GM23338 (cell line): ENCODE measurements at regions not wholly inside any gene's neighbourhood (a gene's known extent, or its start where the extent isn't known, plus 50 kb on each side); places are given as distances from the start of the nearest gene placed in this dataset.

Experiments
- ATAC-seq: fragments of 200-7000 bp; cut with Tn5 transposase; 3 replicates; pipeline ENCODE4 v1.9.1; 2020
- DNase-seq: peaks from one replicate; pipeline ENCODE4 v3.0.0-alpha.2; 2015; ENCODE audit warnings: low spot score
- H2AFZ ChIP-seq: fragments of 200-600 bp; sonication (generic); 2 replicates; pipeline ENCODE4 v1.8.0; 2016; ENCODE audit warnings: antibody characterized with exemption, mild to moderate bottlenecking, moderate library complexity
- H3F3A ChIP-seq: fragments of 200-600 bp; sonication (generic); replicated peaks from 2 replicates; pipeline ENCODE4 v1.8.0; 2017; ENCODE audit warnings: antibody characterized with exemption, mixed run types, low read depth
- H3K27ac ChIP-seq: fragments of 200-600 bp; sonication (generic); 2 replicates; pipeline ENCODE4 v1.6.1; 2016; ENCODE audit warnings: low read depth
- H3K27me3 ChIP-seq: fragments of 200-600 bp; sonication (generic); 2 replicates; pipeline ENCODE4 v1.8.0; 2016; ENCODE audit warnings: mild to moderate bottlenecking, mixed run types, moderate library complexity; ENCODE audit not compliant: insufficient read depth
- H3K36me3 ChIP-seq: fragments of 200-600 bp; sonication (generic); 2 replicates; pipeline ENCODE4 v1.8.0; 2016; ENCODE audit warnings: mild to moderate bottlenecking; ENCODE audit not compliant: insufficient read depth
- H3K4me1 ChIP-seq: fragments of 200-600 bp; sonication (generic); 2 replicates; pipeline ENCODE4 v1.8.0; 2016; ENCODE audit warnings: mild to moderate bottlenecking, moderate library complexity; ENCODE audit not compliant: insufficient read depth
- H3K4me2 ChIP-seq: fragments of 200-600 bp; sonication (generic); 2 replicates; pipeline ENCODE4 v1.7.1; 2017; ENCODE audit warnings: mixed run types
- H3K4me3 ChIP-seq: fragments of 200-600 bp; sonication (generic); 2 replicates; pipeline ENCODE4 v1.6.1; 2016; ENCODE audit warnings: mixed run types
- H3K79me2 ChIP-seq: fragments of 200-600 bp; sonication (generic); replicated peaks from 2 replicates; pipeline ENCODE4 v1.8.0; 2017; ENCODE audit warnings: mild to moderate bottlenecking; ENCODE audit not compliant: insufficient read depth
- H3K9me2 ChIP-seq: fragments of 200-600 bp; sonication (generic); 2 replicates; pipeline ENCODE4 v1.8.0; 2017; ENCODE audit not compliant: insufficient read depth
- H4K20me1 ChIP-seq: fragments of 200-600 bp; sonication (generic); replicated peaks from 2 replicates; pipeline ENCODE4 v1.8.0; 2017; ENCODE audit warnings: mild to moderate bottlenecking; ENCODE audit not compliant: insufficient read depth
- H3K27ac Mint-ChIP-seq: 2 replicates; pipeline ENCODE4 v1.8.0; 2020; ENCODE audit warnings: inconsistent platforms, mild to moderate bottlenecking, moderate library complexity, mixed read lengths
- H3K27me3 Mint-ChIP-seq: 3 replicates; pipeline ENCODE4 v1.8.0; 2022; ENCODE audit warnings: low read depth, mild to moderate bottlenecking, moderate library complexity, mixed read lengths, inconsistent platforms; ENCODE audit not compliant: insufficient read depth, poor library complexity
- H3K36me3 Mint-ChIP-seq: 3 replicates; pipeline ENCODE4 v1.8.0; 2021; ENCODE audit warnings: low read depth, mild to moderate bottlenecking, inconsistent platforms, moderate library complexity, mixed read lengths
- H3K4me1 Mint-ChIP-seq: 3 replicates; pipeline ENCODE4 v1.8.0; 2020; ENCODE audit warnings: mild to moderate bottlenecking, inconsistent platforms, mixed read lengths
- H3K4me3 Mint-ChIP-seq: 3 replicates; pipeline ENCODE4 v1.8.0; 2021; ENCODE audit warnings: moderate library complexity, mild to moderate bottlenecking, inconsistent platforms, mixed read lengths
- H3K9me3 Mint-ChIP-seq: 3 replicates; pipeline ENCODE4 v1.8.0; 2020; ENCODE audit warnings: moderate library complexity, mild to moderate bottlenecking, inconsistent platforms, mixed read lengths
- CREB1 ChIP-seq: fragments of 250-450 bp; sonication (Bioruptor Pico); IDR thresholded peaks from 2 replicates; pipeline ENCODE4 v1.5.0; 2020; ENCODE audit warnings: low read depth, mild to moderate bottlenecking, moderate library complexity
- CTCF ChIP-seq, 2 experiments: fragments of 200-600 bp in 1 of 2; sonication (generic) in 1 of 2; conservative IDR thresholded peaks; 2 replicates each; pipeline versions ENCODE4 v1.5.1 to v1.6.1; 2016 to 2017; ENCODE audit warnings: antibody characterized with exemption in 2 of 2, low read depth in 2 of 2, mild to moderate bottlenecking in 2 of 2, moderate library complexity in 1 of 2
- EZH2 ChIP-seq: fragments of 200-600 bp; sonication (generic); IDR thresholded peaks from one replicate; pipeline ENCODE4 v1.8.0; 2017; ENCODE audit warnings: antibody characterized with exemption, mild to moderate bottlenecking, low read depth; ENCODE audit not compliant: unreplicated experiment
- JUNB ChIP-seq: IDR thresholded peaks from one replicate; pipeline ENCODE4 v1.6.1; 2016; ENCODE audit warnings: antibody characterized with exemption; ENCODE audit not compliant: unreplicated experiment
- NANOG ChIP-seq: IDR thresholded peaks from 2 replicates; pipeline ENCODE4 v1.6.1; 2016; ENCODE audit warnings: antibody characterized with exemption, borderline replicate concordance
- POLR2AphosphoS5 ChIP-seq: IDR thresholded peaks from 2 replicates; pipeline ENCODE4 v1.6.1; 2016; ENCODE audit warnings: antibody characterized with exemption, low read depth
- REST ChIP-seq: IDR thresholded peaks from one replicate; pipeline ENCODE4 v1.6.1; 2018; ENCODE audit warnings: antibody characterized with exemption; ENCODE audit not compliant: unreplicated experiment
- STAT1 ChIP-seq: IDR thresholded peaks from one replicate; pipeline ENCODE4 v1.6.1; 2016; ENCODE audit warnings: antibody characterized with exemption; ENCODE audit not compliant: unreplicated experiment
- ZNF114 ChIP-seq: fragments of 250-450 bp; sonication (Bioruptor Pico); IDR thresholded peaks from 2 replicates; pipeline ENCODE4 v1.5.0; 2020; ENCODE audit warnings: mild to moderate bottlenecking, moderate library complexity
- ZNF331 ChIP-seq: fragments of 250-450 bp; sonication (Bioruptor Pico); IDR thresholded peaks from 2 replicates; pipeline ENCODE4 v1.5.0; 2020; ENCODE audit warnings: low read depth, mild to moderate bottlenecking, moderate library complexity
- ZNF462 ChIP-seq: fragments of 250-450 bp; sonication (Bioruptor Pico); IDR thresholded peaks from 2 replicates; pipeline ENCODE4 v1.5.0; 2020; ENCODE audit warnings: mild to moderate bottlenecking, moderate library complexity
- TF ChIP-seq, protein P1 (sequence below): IDR thresholded peaks from 2 replicates; pipeline ENCODE4 v1.6.1; 2016; ENCODE audit warnings: antibody characterized with exemption

- no peaks in the 10 kb centered on the region for H3K4me1 Mint-ChIP-seq
- H3K27me3 Mint-ChIP-seq: peaks cover 2% of the 10 kb centered on the region
Observed at GRCh38 chr10:9800571-9800970, 1217.1 kb upstream of the CELF2 start.

More at GRCh38 chr10:9800571-9800970, 1217.1 kb upstream of the CELF2 start:
- Mint-ChIP-seq H3K36me3 (no peaks in the 10 kb centered on the region), H3K4me3 (no peak overlapping the region), H3K9me3 (no peaks in the 10 kb centered on the region), H3K27ac (no peak overlapping the region)
- Histone ChIP-seq H2AFZ (no peak overlapping the region), H3K27me3 (no peaks in the 10 kb centered on the region), H3K36me3 (no peaks in the 10 kb centered on the region), H3K79me2 (no peaks in the 10 kb centered on the region), H3F3A (no peaks in the 10 kb centered on the region), H3K9me2 (no peaks in the 10 kb centered on the region), H3K4me3 (no peak overlapping the region), H3K4me1 (no peaks in the 10 kb centered on the region), H3K4me2 (no peak overlapping the region), H4K20me1 (no peaks in the 10 kb centered on the region), H3K27ac (no peak overlapping the region)
- ATAC-seq (no peak), DNase-seq (no peak)
- TF ChIP-seq EZH2 (no peak), POLR2AphosphoS5 (no peak), CREB1 (CRISPR knock-in tag) (no peak), JUNB (no peak), ZNF331 (CRISPR knock-in tag) (no peak), NANOG (no peak), ZNF462 (CRISPR knock-in tag) (no peak), ZNF114 (CRISPR knock-in tag) (no peak), REST (no peak), STAT1 (no peak), CTCF (conservative IDR thresholded peaks at IDR 0.05; ENCODE audit: low read depth in 2 of 2) (no peak)
- TF ChIP-seq, protein P1, sequence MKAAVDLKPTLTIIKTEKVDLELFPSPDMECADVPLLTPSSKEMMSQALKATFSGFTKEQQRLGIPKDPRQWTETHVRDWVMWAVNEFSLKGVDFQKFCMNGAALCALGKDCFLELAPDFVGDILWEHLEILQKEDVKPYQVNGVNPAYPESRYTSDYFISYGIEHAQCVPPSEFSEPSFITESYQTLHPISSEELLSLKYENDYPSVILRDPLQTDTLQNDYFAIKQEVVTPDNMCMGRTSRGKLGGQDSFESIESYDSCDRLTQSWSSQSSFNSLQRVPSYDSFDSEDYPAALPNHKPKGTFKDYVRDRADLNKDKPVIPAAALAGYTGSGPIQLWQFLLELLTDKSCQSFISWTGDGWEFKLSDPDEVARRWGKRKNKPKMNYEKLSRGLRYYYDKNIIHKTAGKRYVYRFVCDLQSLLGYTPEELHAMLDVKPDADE: no peak
